GM23248 (cell line): ENCODE measurements at regions not wholly inside any gene's neighbourhood (a gene's known extent, or its start where the extent isn't known, plus 50 kb on each side); places are given as distances from the start of the nearest gene placed in this dataset.

Experiments used
- DNase-seq: peaks from one replicate; pipeline ENCODE4 v3.0.0-alpha.2; 2015
- H2AFZ ChIP-seq: fragments of 200-600 bp; sonication (generic); 2 replicates; pipeline ENCODE4 v1.6.1; 2016; ENCODE audit warnings: antibody characterized with exemption
- H3F3A ChIP-seq: fragments of 200-600 bp; sonication (generic); 2 replicates; pipeline ENCODE4 v1.6.1; 2016; ENCODE audit warnings: mild to moderate bottlenecking, antibody characterized with exemption, mixed run types; ENCODE audit not compliant: insufficient read depth
- H3K27ac ChIP-seq: fragments of 200-600 bp; sonication (generic); 2 replicates; pipeline ENCODE4 v1.5.1; 2016; ENCODE audit warnings: mild to moderate bottlenecking
- H3K27me3 ChIP-seq: fragments of 200-600 bp; sonication (generic); replicated peaks from 2 replicates; pipeline ENCODE4 v1.6.1; 2016; ENCODE audit warnings: mild to moderate bottlenecking; ENCODE audit not compliant: insufficient read depth
- H3K36me3 ChIP-seq: fragments of 200-600 bp; sonication (generic); 2 replicates; pipeline ENCODE4 v1.6.1; 2016; ENCODE audit warnings: low read depth, mild to moderate bottlenecking
- H3K4me1 ChIP-seq: fragments of 200-600 bp; sonication (generic); 2 replicates; pipeline ENCODE4 v1.6.1; 2016; ENCODE audit warnings: mild to moderate bottlenecking; ENCODE audit not compliant: insufficient read depth
- H3K4me2 ChIP-seq: fragments of 200-600 bp; sonication (generic); one replicate; pipeline ENCODE4 v1.6.1; 2016; ENCODE audit warnings: mild to moderate bottlenecking; ENCODE audit not compliant: unreplicated experiment
- H3K4me3 ChIP-seq: fragments of 200-600 bp; sonication (generic); 2 replicates; pipeline ENCODE4 v1.5.1; 2016; ENCODE audit warnings: mild to moderate bottlenecking
- H3K79me2 ChIP-seq: fragments of 200-600 bp; sonication (generic); 2 replicates; pipeline ENCODE4 v1.6.1; 2016; ENCODE audit warnings: mild to moderate bottlenecking; ENCODE audit not compliant: insufficient read depth
- H3K9ac ChIP-seq: fragments of 200-600 bp; sonication (generic); 2 replicates; pipeline ENCODE4 v1.6.1; 2016; ENCODE audit warnings: mild to moderate bottlenecking
- H3K9me2 ChIP-seq: fragments of 200-600 bp; sonication (generic); 2 replicates; pipeline ENCODE4 v1.6.1; 2016; ENCODE audit warnings: mixed run types, mild to moderate bottlenecking, moderate library complexity; ENCODE audit not compliant: insufficient read depth
- H3K9me3 ChIP-seq: fragments of 200-600 bp; sonication (generic); one replicate; pipeline ENCODE4 v1.6.1; 2017; ENCODE audit warnings: low read depth
- H4K20me1 ChIP-seq: fragments of 200-600 bp; sonication (generic); 2 replicates; pipeline ENCODE4 v1.6.0; 2016; ENCODE audit not compliant: insufficient read depth
- EZH2 ChIP-seq: fragments of 200-600 bp; sonication (generic); IDR thresholded peaks from 2 replicates; pipeline ENCODE4 v1.6.1; 2018; ENCODE audit warnings: antibody characterized with exemption, mild to moderate bottlenecking; ENCODE audit not compliant: insufficient read depth, poor library complexity, severe bottlenecking
- EZH2phosphoT487 ChIP-seq: fragments of 200-600 bp; sonication (generic); IDR thresholded peaks from 2 replicates; pipeline ENCODE4 v1.6.1; 2018; ENCODE audit warnings: antibody characterized with exemption, moderate library complexity, mild to moderate bottlenecking, low read depth; ENCODE audit not compliant: insufficient read depth
- WGBS, 2 experiments: methylation state at CpG; one replicate each; pipeline ENCODE4 v1.1.6; 2015 to 2017; ENCODE audit warnings: low lambda C conversion rate in 2 of 2, low coverage in 1 of 2; ENCODE audit errors: missing lambda C conversion rate in 2 of 2; 5-methylcytosine and 5-hydroxymethylcytosine counted together
- in situ Hi-C: fragments of 300-500 bp; cut with MboI; formaldehyde crosslinking; loops from 2 replicates; pipeline ENCODE4 v1.15.0; 2020

DNA sequence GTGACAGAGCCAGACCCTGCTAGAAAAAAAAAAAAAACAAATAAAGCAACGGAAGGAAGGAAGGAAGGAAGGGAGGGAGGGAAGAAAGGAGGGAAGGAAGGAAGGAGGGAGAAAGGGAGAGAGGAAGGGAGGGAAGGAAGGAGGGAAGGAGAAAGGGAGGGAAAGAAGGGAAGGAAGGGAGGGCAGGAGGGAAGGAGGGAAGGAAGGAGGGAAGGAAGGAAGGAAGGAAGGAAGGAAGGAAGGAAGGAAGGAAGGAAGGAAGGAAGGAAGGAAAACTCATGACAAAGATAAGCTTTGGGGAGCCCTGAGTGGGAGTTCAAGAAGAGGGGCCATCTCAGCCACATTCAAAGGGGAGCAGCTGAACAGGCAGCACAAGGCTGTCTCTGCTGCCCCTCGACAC, 124.7 kb upstream of the MGMT start:
- Histone ChIP-seq H3K9me3 (no peaks in the 10 kb centered on the region), H2AFZ (no peak overlapping the region), H4K20me1 (no peaks in the 10 kb centered on the region), H3K4me3 (no peak overlapping the region), H3K79me2 (no peaks in the 10 kb centered on the region), H3K4me1 (no peaks in the 10 kb centered on the region), H3F3A (no peaks in the 10 kb centered on the region), H3K9ac (no peak overlapping the region), H3K36me3 (no peaks in the 10 kb centered on the region), H3K9me2 (no peaks in the 10 kb centered on the region), H3K4me2 (no peak overlapping the region), H3K27ac (no peak overlapping the region), H3K27me3 (no peaks in the 10 kb centered on the region)
- WGBS, 2 experiments = 42 to 46% methylated on average over 2 of the region's 2 CpGs
- in situ Hi-C loops = no loop called here
- no peak for DNase-seq
- TF ChIP-seq EZH2 (no peak), EZH2phosphoT487 (no peak)

DNA sequence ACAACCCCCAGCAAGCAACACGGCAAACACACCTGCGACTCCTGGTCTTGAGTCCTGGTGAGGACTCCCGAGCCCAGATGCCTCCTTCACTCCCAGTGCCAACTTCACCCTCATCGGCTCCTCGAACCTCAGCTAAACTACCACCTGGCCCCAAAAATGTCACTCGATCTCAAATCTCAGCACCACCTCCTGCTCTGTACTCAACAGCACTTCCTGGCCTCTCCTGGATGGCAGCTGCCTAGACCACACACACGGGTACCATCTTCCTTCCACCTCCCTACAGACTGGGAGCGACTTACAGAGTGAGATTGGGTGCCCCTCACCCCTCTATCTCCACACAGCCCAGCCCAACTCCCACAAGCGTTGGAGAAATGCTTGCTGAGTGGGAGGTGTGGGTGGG, 123.9 kb upstream of the MGMT start:
- in situ Hi-C loops = no loop called here
- no peaks in the 10 kb centered on the region for H3K36me3 ChIP-seq
- H3K4me2 ChIP-seq = no peak overlapping the region
- no peaks in the 10 kb centered on the region for H3K4me1 ChIP-seq
- no peaks in the 10 kb centered on the region for H3F3A ChIP-seq
- H3K27ac ChIP-seq = no peak overlapping the region
- DNase-seq = no peak
- H2AFZ ChIP-seq = no peak overlapping the region
- WGBS, 2 experiments = 36 to 37% methylated on average over 9 of the region's 9 CpGs
- H3K4me3 ChIP-seq = no peak overlapping the region
- no peaks in the 10 kb centered on the region for H3K79me2 ChIP-seq
- no peaks in the 10 kb centered on the region for H3K9me2 ChIP-seq
- no peaks in the 10 kb centered on the region for H4K20me1 ChIP-seq
- no peaks in the 10 kb centered on the region for H3K9me3 ChIP-seq
- TF ChIP-seq EZH2 = no peak
- no peak for TF ChIP-seq EZH2phosphoT487
- no peak overlapping the region for H3K9ac ChIP-seq
- no peaks in the 10 kb centered on the region for H3K27me3 ChIP-seq

DNA sequence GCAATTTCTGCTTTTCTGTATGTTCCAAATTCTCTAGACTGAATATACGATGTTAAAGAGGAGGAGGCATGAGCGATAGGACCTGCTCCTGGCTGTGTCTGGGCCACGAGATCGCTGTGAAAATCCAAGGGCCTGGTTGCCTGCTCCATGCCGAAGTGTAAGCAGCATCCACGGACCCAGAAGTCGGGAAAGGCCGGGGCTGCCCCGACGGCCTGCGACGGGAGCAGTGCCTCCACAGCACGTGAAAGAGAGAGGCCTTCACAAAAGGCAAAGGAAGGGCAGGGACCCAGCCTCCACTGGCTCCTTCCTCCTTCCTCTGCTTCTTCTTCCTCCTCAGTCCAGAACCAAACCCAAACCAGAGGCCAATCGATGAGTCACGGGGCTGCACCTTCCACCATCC, 122.9 kb upstream of the MGMT start:
- WGBS, 2 experiments = 55 to 57% methylated on average over 15 of the region's 15 CpGs
- Histone ChIP-seq H3K27ac (no peak overlapping the region), H3K4me3 (no peak overlapping the region), H3K9me2 (no peaks in the 10 kb centered on the region), H4K20me1 (no peaks in the 10 kb centered on the region), H3F3A (no peaks in the 10 kb centered on the region), H3K4me1 (no peaks in the 10 kb centered on the region), H3K27me3 (no peaks in the 10 kb centered on the region), H3K36me3 (no peaks in the 10 kb centered on the region), H3K4me2 (no peak overlapping the region), H3K9me3 (no peaks in the 10 kb centered on the region), H2AFZ (no peak overlapping the region), H3K79me2 (no peaks in the 10 kb centered on the region), H3K9ac (no peak overlapping the region)
- no peak for DNase-seq
- TF ChIP-seq EZH2 (no peak), EZH2phosphoT487 (no peak)
- in situ Hi-C loops = no loop called here

DNA sequence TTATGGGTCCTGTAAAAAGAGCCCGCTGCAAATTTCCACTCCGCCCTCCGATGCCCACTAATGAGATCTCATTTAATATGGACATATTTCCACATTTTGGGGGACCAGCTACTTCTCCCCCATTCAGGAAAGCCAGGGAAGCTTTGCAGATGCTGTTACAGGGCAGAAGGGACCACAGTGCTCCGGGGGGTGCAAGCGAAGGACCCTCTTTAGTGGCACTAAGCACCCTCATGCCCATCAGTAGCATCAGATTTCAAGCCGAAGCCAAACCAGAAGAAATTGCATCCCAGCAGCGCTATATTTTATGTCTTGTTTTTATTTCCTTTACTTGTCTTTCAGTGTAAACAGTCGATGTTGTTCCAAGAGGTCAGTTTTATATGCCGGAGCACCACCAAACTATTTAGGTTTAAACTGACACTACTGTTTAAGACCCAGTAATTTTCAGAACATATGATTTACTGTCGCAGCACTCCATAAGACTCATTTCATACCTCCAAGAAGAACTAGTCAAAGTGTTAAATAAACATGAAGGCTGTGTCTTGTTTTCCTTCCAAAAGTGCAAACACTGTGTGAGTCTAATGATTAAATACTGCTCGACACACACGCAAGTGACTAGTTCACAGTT, 122.2 kb upstream of the MGMT start:
- H3K36me3 ChIP-seq = no peaks in the 10 kb centered on the region
- H2AFZ ChIP-seq = no peak overlapping the region
- H3K9me3 ChIP-seq = no peaks in the 10 kb centered on the region
- H3K9ac ChIP-seq = no peak overlapping the region
- no peaks in the 10 kb centered on the region for H3K79me2 ChIP-seq
- H4K20me1 ChIP-seq = no peaks in the 10 kb centered on the region
- no peaks in the 10 kb centered on the region for H3K9me2 ChIP-seq
- no peak for DNase-seq
- 50 to 51% methylated on average over 12 of the region's 12 CpGs for WGBS, 2 experiments
- no peak overlapping the region for H3K4me3 ChIP-seq
- no peak overlapping the region for H3K4me2 ChIP-seq
- no peak overlapping the region for H3K27ac ChIP-seq
- no peaks in the 10 kb centered on the region for H3K27me3 ChIP-seq
- no peaks in the 10 kb centered on the region for H3F3A ChIP-seq
- no peaks in the 10 kb centered on the region for H3K4me1 ChIP-seq
- in situ Hi-C loops = no loop called here
- TF ChIP-seq EZH2 (no peak), EZH2phosphoT487 (no peak)

DNA sequence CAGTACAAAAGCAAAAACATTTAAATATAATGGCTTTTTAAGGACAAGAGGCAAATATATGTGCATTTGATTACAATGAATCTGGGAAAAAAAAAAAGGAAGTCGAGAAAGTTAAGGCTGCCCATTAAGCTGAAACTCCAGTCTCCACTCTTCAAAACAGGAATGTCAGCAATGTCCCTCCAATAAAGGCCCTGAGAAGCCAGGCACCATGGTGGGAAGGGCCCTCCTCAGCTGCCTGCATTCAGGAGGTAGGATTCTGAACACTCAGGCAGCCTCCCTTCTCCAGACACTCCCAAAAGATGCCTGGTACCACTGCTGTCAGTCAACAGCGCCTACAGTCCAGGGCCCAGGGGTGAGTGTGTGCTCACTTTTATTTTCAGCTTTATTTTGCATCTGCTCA, 121.3 kb upstream of the MGMT start:
- Histone ChIP-seq H2AFZ (no peak overlapping the region), H3K36me3 (no peaks in the 10 kb centered on the region), H3K27me3 (no peaks in the 10 kb centered on the region), H3K9me2 (no peaks in the 10 kb centered on the region), H4K20me1 (no peaks in the 10 kb centered on the region), H3F3A (no peaks in the 10 kb centered on the region), H3K9me3 (no peaks in the 10 kb centered on the region), H3K27ac (no peak overlapping the region), H3K4me1 (no peaks in the 10 kb centered on the region), H3K4me2 (no peak overlapping the region), H3K4me3 (no peak overlapping the region), H3K9ac (no peak overlapping the region), H3K79me2 (no peaks in the 10 kb centered on the region)
- in situ Hi-C loops = no loop called here
- DNase-seq = no peak
- TF ChIP-seq EZH2phosphoT487 (no peak), EZH2 (no peak)
- WGBS, 2 experiments = 20 to 28% methylated on average over 2 of the region's 2 CpGs
